HG03280 (cell line): ENCODE measurements at regions not wholly inside any gene's neighbourhood (a gene's known extent, or its start where the extent isn't known, plus 50 kb on each side); places are given as distances from the start of the nearest gene placed in this dataset.

Experiments used
- ATAC-seq: cut with Tn5 transposase; IDR thresholded peaks from one replicate; pipeline ENCODE4 v1.9.1; 2021; ENCODE audit warnings: mild to moderate bottlenecking, moderate library complexity; ENCODE audit not compliant: unreplicated experiment

- ATAC-seq = no peak
Observed at GRCh38 chr16:6863135-6863534, 469.5 kb upstream of the RBFOX1 start.

GRCh38 chr16:6861815-6862477 is 470.7 kb upstream of the RBFOX1 start:
- ATAC-seq = no peak

GRCh38 chr16:6861135-6861814 is 471.4 kb upstream of the RBFOX1 start:
- ATAC-seq = no peak

- ATAC-seq = no peak
Observed at GRCh38 chr16:6857575-6857974, 475.1 kb upstream of the RBFOX1 start.

- no peak for ATAC-seq
Observed at GRCh38 chr16:6856578-6856977, 476.1 kb upstream of the RBFOX1 start.

- ATAC-seq = no peak
Observed at GRCh38 chr16:6853565-6853964, 479.1 kb upstream of the RBFOX1 start.

- no peak for ATAC-seq
Observed at GRCh38 chr16:6852643-6853225, 479.9 kb upstream of the RBFOX1 start.

GRCh38 chr16:6846452-6846851 is 486.2 kb upstream of the RBFOX1 start:
- ATAC-seq = no peak

- no peak for ATAC-seq
Observed at GRCh38 chr16:6841392-6841791, 491.3 kb upstream of the RBFOX1 start.

GRCh38 chr16:6837722-6838121 is 494.9 kb upstream of the RBFOX1 start:
- no peak for ATAC-seq

GRCh38 chr16:6836766-6837165 is 495.9 kb upstream of the RBFOX1 start:
- ATAC-seq = no peak

GRCh38 chr16:6835941-6836340 is 496.7 kb upstream of the RBFOX1 start:
- ATAC-seq = no peak

- no peak for ATAC-seq
Observed at GRCh38 chr16:6835516-6835915, 497.1 kb upstream of the RBFOX1 start.

- ATAC-seq = no peak
Observed at GRCh38 chr16:6828690-6829089, 504.0 kb upstream of the RBFOX1 start.

- no peak for ATAC-seq
Observed at GRCh38 chr16:6827931-6828330, 504.7 kb upstream of the RBFOX1 start.

GRCh38 chr16:6827267-6827666 is 505.4 kb upstream of the RBFOX1 start:
- no peak for ATAC-seq

GRCh38 chr16:6822041-6822440 is 510.6 kb upstream of the RBFOX1 start:
- no peak for ATAC-seq

- ATAC-seq = no peak
Observed at GRCh38 chr16:6804461-6804860, 528.2 kb upstream of the RBFOX1 start.

GRCh38 chr16:6803176-6803575 is 529.5 kb upstream of the RBFOX1 start:
- no peak for ATAC-seq

GRCh38 chr16:6797223-6797622 is 535.4 kb upstream of the RBFOX1 start:
- no peak for ATAC-seq

GRCh38 chr16:6777624-6778023 is 555.0 kb upstream of the RBFOX1 start:
- no peak for ATAC-seq

- no peak for ATAC-seq
Observed at GRCh38 chr16:6775712-6776111, 556.9 kb upstream of the RBFOX1 start.
